Kidney (tissue), 13 donors: ENCODE measurements at regions not wholly inside any gene's neighbourhood (a gene's known extent, or its start where the extent isn't known, plus 50 kb on each side); places are given as distances from the start of the nearest gene placed in this dataset.

Experiments
- DNase-seq, 5 donors: peaks; one replicate each; pipeline ENCODE4 v3.0.0-alpha.2; 2013 to 2020
- FAIRE-seq: peaks from 2 replicates; lab custom pipeline; 2012; peaks lifted over from hg19 to GRCh38; lab: Jason Lieb, UNC
- H3K27ac ChIP-seq, 2 donors: one replicate each; pipeline ENCODE4 v1.7.0; 2013; ENCODE audit warnings: low read depth in 2 of 2, low read length in 2 of 2, inconsistent platforms in 1 of 2
- H3K27me3 ChIP-seq: one replicate; pipeline ENCODE4 v1.7.1; 2013; ENCODE audit warnings: low read length, inconsistent platforms; ENCODE audit not compliant: control insufficient read depth, insufficient read depth
- H3K36me3 ChIP-seq, 3 donors: one replicate each; pipeline versions ENCODE4 v1.7.0 to v1.7.1; 2013; ENCODE audit warnings: low read length in 3 of 3, control low read depth in 1 of 3, inconsistent platforms in 1 of 3; ENCODE audit not compliant: insufficient read depth in 3 of 3, control insufficient read depth in 2 of 3
- H3K4me1 ChIP-seq, 3 donors: one replicate each; pipeline versions ENCODE4 v1.7.0 to v1.7.1; 2013; ENCODE audit warnings: low read length in 3 of 3, inconsistent platforms in 1 of 3, low read depth in 1 of 3; ENCODE audit not compliant: control insufficient read depth in 2 of 3, insufficient read depth in 2 of 3
- H3K4me3 ChIP-seq, 3 donors: one replicate each; pipeline versions ENCODE4 v1.7.0 to v1.8.1; 2013; ENCODE audit warnings: low read length in 3 of 3, control low read depth in 1 of 3, inconsistent platforms in 1 of 3
- H3K9ac ChIP-seq, 3 donors: one replicate each; pipeline versions ENCODE4 v1.7.0 to v1.7.1; 2013; ENCODE audit warnings: low read length in 3 of 3, control low read depth in 1 of 3, inconsistent platforms in 1 of 3
- H3K9me3 ChIP-seq, 3 donors: one replicate each; pipeline versions ENCODE4 v1.7.0 to v1.7.1; 2013; ENCODE audit warnings: low read length in 3 of 3, control low read depth in 1 of 3, inconsistent platforms in 1 of 3; ENCODE audit not compliant: control insufficient read depth in 2 of 3, insufficient read depth in 1 of 3
- intact Hi-C: fragments of 100-400 bp; cut with DNase I; formaldehyde crosslinking; loops from one replicate; pipeline ENCODE4 v1.11.1; 2022
- TF ChIP-seq, protein P1 (sequence below): IDR thresholded peaks from 3 replicates; pipeline ENCODE4 v1.5.1; 2012; ENCODE audit warnings: mild to moderate bottlenecking, moderate library complexity, borderline replicate concordance; ENCODE audit not compliant: insufficient read depth; ENCODE audit errors: extremely low read depth
- donor health status: control.
- donor health status: control.
- donor health status: control.
- donor health status: control.
- donor health status: control.
- donor health status: DM: yes; HTN: yes; CAD: no.
- donor health status: Normal renal cell carcinoma (clear cell type).

DNA sequence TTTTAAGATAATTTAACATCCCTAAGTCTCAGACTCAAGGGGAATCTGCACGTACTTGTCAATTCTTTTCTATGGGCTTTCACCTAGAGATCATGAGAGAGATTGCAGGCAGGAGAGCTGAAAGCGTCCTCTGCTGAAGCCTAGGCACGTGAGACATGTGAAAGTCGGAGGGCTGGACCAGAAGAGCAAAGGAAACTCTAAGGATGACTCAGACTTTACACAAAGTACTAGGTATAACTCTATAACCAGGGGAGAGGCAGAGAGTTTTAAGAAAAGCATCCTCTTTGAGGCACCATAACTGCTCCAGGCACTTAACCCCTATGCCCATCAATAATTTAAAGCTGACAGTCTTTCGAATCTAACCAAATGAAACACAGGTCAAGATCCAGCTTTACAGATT, 436.6 kb downstream of the VGLL3 start:
- FAIRE-seq: no peak
- no peaks in the 10 kb centered on the region for H3K4me1 ChIP-seq
- H3K4me3 ChIP-seq: no peak overlapping the region
- no peak overlapping the region for H3K27ac ChIP-seq
- TF ChIP-seq, protein P1, sequence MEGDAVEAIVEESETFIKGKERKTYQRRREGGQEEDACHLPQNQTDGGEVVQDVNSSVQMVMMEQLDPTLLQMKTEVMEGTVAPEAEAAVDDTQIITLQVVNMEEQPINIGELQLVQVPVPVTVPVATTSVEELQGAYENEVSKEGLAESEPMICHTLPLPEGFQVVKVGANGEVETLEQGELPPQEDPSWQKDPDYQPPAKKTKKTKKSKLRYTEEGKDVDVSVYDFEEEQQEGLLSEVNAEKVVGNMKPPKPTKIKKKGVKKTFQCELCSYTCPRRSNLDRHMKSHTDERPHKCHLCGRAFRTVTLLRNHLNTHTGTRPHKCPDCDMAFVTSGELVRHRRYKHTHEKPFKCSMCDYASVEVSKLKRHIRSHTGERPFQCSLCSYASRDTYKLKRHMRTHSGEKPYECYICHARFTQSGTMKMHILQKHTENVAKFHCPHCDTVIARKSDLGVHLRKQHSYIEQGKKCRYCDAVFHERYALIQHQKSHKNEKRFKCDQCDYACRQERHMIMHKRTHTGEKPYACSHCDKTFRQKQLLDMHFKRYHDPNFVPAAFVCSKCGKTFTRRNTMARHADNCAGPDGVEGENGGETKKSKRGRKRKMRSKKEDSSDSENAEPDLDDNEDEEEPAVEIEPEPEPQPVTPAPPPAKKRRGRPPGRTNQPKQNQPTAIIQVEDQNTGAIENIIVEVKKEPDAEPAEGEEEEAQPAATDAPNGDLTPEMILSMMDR: no peak
- H3K9me3 ChIP-seq: no peaks in the 10 kb centered on the region
- H3K9ac ChIP-seq: no peak overlapping the region
- no peaks in the 10 kb centered on the region for H3K36me3 ChIP-seq
- DNase-seq: no peak
- no peaks in the 10 kb centered on the region for H3K27me3 ChIP-seq
- intact Hi-C loops: no loop called here

DNA sequence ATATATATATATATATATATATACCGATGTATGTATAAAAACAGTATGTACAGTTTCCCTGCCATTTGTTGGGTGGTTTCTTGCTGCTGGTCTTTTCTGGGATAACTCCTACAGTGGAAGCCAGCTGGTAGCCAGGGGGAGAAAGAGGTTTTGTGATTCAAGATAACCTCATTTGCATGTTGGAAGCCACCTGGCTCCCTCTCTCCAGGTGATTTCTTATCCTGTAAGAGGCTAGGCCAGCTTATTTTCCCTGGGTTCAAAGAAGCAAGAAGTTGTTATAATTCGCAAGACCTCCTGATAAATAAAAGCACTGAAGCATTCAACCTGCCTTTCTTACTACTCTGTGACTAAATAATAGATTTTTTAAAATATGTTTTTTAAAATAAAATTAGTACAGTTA, 443.3 kb downstream of the VGLL3 start:
- H3K27me3 ChIP-seq: no peaks in the 10 kb centered on the region
- no peak overlapping the region for H3K4me3 ChIP-seq
- intact Hi-C loops: no loop called here
- FAIRE-seq (no peak), DNase-seq (no peak)
- H3K9ac ChIP-seq: no peak overlapping the region
- H3K27ac ChIP-seq: no peak overlapping the region
- H3K36me3 ChIP-seq: no peaks in the 10 kb centered on the region
- TF ChIP-seq, protein P1: no peak
- H3K4me1 ChIP-seq: no peaks in the 10 kb centered on the region
- H3K9me3 ChIP-seq: no peaks in the 10 kb centered on the region

DNA sequence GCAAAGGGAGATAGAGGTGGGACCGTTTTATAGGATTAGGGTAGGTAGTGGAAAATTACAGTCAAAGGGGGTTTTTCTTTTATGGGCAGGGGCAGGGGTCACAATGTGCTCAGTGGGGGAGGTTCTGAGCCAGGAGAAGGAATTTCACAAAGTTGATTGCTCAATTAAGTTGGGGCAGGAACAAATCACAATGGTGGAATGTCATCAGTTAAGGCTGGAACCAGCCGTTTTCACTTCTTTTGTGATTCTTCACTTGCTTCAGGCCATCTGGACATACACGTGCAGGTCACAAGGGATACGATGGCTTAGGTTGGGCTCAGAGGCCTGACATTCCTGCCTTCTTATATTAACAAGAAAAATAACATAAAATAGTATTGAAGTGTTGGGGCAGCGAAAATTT, 453.8 kb downstream of the VGLL3 start:
- Histone ChIP-seq H3K9ac (no peak overlapping the region), H3K4me3 (no peak overlapping the region), H3K27me3 (no peaks in the 10 kb centered on the region), H3K27ac (no peak overlapping the region), H3K9me3 (peaks cover 0 to 9% (median 0%) of the 10 kb centered on the region in 3 donors), H3K4me1 (no peaks in the 10 kb centered on the region), H3K36me3 (no peaks in the 10 kb centered on the region)
- intact Hi-C loops: no loop called here
- FAIRE-seq (no peak), DNase-seq (no peak)
- TF ChIP-seq, protein P1: no peak

DNA sequence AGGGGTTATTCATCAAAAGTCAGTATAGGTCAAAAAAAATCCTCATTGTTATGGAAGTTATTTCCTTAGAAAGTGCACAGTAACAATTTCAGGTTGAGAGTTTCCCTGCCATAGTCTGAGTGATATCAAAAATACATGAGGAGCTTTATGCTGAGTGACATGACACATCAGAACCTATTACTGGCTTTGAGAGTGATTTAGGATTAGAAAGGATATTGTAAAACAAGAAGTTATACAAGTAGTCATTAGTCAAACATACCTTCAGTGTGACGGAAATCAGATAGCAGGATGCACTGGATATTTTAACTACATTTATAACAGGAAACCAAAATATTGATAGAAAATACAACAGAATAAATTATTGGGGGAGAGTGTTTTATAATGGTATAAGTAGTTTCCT, 471.1 kb downstream of the VGLL3 start:
- intact Hi-C loops: no loop called here
- FAIRE-seq (no peak), DNase-seq (no peak)
- Histone ChIP-seq H3K9me3 (no peaks in the 10 kb centered on the region), H3K36me3 (no peaks in the 10 kb centered on the region), H3K27me3 (no peaks in the 10 kb centered on the region), H3K4me1 (no peaks in the 10 kb centered on the region), H3K9ac (no peak overlapping the region), H3K27ac (no peak overlapping the region), H3K4me3 (no peak overlapping the region)
- TF ChIP-seq, protein P1: no peak
